ENCODE measurements at regions not wholly inside any gene's neighbourhood (a gene's known extent, or its start where the extent isn't known, plus 50 kb on each side); places are given as distances from the start of the nearest gene placed in this dataset.

DNA sequence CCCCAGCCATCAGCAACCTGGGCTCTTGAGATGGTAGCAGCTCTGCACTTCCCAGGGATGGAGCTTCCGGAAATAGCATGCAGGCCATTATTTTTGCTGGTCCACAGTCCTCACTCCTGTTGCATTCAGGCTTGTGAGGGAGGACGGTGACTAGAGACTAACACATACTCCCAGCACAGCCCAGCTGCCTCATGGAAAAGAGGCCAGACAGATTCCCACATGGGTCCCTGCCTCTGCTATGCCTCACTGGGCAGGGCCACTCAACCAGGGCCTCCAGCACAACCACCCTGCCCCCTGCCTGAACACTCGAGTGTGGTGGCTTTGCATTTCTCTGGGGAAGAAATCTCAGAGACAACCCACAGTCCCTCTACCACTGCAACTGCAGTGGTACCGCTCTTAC, 1195.1 kb downstream of the PCDH18 start:
- H3K4me3 ChIP-seq, result no peak overlapping the region
- FAIRE-seq (no peak), DNase-seq (ENCODE audit: low read depth in 1 of 2, low spot score in 1 of 2) (no peak), ATAC-seq (no peak)
- no peak overlapping the region for H3K4me2 ChIP-seq
- POLR2A ChIA-PET, result no interaction called here
- 71% methylated on average over 1 of the region's 4 CpGs for WGBS (ENCODE audit: missing lambda C conversion rate)
- H3K9me3 ChIP-seq, result no peaks in the 10 kb centered on the region
- no peak overlapping the region for H3K27ac ChIP-seq
- CTCF ChIA-PET, result no interaction called here
- no peaks in the 10 kb centered on the region for H3K4me1 ChIP-seq
- TF ChIP-seq EHMT2 (IDR thresholded peaks at IDR 0.05; ENCODE audit: low read depth), result no peak
- no peak for TF ChIP-seq NFE2L2 (conservative IDR thresholded peaks at IDR 0.05; ENCODE audit: low read length)
- no peak for TF ChIP-seq FOXS1 (CRISPR knock-in tag; IDR thresholded peaks at IDR 0.05)
- no peak for TF ChIP-seq ESRRA (IDR thresholded peaks at IDR 0.05; ENCODE audit: borderline replicate concordance, low read length)
- no peak for TF ChIP-seq ATOH8 (CRISPR knock-in tag; IDR thresholded peaks at IDR 0.05; ENCODE audit: low read depth)
- TF ChIP-seq CBX8 (IDR thresholded peaks at IDR 0.05), result no peak
- TF ChIP-seq SMC3 (IDR thresholded peaks at IDR 0.05), result no peak
- TF ChIP-seq, protein P1, sequence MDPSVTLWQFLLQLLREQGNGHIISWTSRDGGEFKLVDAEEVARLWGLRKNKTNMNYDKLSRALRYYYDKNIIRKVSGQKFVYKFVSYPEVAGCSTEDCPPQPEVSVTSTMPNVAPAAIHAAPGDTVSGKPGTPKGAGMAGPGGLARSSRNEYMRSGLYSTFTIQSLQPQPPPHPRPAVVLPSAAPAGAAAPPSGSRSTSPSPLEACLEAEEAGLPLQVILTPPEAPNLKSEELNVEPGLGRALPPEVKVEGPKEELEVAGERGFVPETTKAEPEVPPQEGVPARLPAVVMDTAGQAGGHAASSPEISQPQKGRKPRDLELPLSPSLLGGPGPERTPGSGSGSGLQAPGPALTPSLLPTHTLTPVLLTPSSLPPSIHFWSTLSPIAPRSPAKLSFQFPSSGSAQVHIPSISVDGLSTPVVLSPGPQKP (IDR thresholded peaks at IDR 0.05; ENCODE audit: low read depth, low read length), result no peak
- TF ChIP-seq CHD4 (IDR thresholded peaks at IDR 0.05; ENCODE audit: borderline replicate concordance), result no peak
- no peak for TF ChIP-seq GATA3 (IDR thresholded peaks at IDR 0.05; ENCODE audit: borderline replicate concordance)
- TF ChIP-seq TP53 (CRISPR knock-in tag; IDR thresholded peaks at IDR 0.05), result no peak
- TF ChIP-seq MAX (IDR thresholded peaks at IDR 0.05), result no peak
- no peak for TF ChIP-seq EHF (CRISPR knock-in tag; IDR thresholded peaks at IDR 0.05)
- TF ChIP-seq BHLHE40 (IDR thresholded peaks at IDR 0.05; ENCODE audit: low read depth, low read length), result no peak
- no peak for TF ChIP-seq E2F6 (IDR thresholded peaks at IDR 0.05; ENCODE audit: borderline replicate concordance, low read depth)
- no peak for TF ChIP-seq HDAC2 (IDR thresholded peaks at IDR 0.05)
- no peak for TF ChIP-seq RNF2 (IDR thresholded peaks at IDR 0.05; ENCODE audit: borderline replicate concordance, low read depth)

DNA sequence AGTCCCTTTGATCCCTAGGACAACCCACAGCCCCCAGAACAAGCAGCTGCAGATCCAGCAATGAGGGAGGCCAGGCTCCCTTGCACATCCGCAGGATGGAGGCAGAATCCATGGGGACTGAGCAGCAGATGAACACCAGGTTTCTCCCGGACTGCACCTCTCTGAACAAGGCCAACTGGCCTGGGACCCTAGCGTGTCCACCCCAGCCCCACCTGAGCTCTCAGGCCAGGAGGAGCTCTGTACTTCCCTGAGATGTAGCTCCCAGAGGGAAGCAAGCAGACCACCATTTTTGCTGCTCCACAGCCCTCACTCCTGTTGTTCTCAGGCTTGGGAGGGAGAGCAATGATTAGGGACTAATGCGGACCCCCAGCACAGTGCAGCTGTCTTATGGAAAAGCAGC, 1195.8 kb downstream of the PCDH18 start:
- H3K9me3 ChIP-seq, result no peaks in the 10 kb centered on the region
- ChIA-PET POLR2A (no interaction called here), CTCF (no interaction called here)
- no peak overlapping the region for H3K4me2 ChIP-seq
- DNase-seq (ENCODE audit: low read depth in 1 of 2, low spot score in 1 of 2) (no peak), ATAC-seq (no peak), FAIRE-seq (no peak)
- WGBS (ENCODE audit: missing lambda C conversion rate), result 58% methylated on average over 4 of the region's 4 CpGs
- H3K27ac ChIP-seq, result no peak overlapping the region
- H3K4me1 ChIP-seq, result no peaks in the 10 kb centered on the region
- TF ChIP-seq ZC3H11A (IDR thresholded peaks at IDR 0.05) (no peak), EHMT2 (IDR thresholded peaks at IDR 0.05; ENCODE audit: low read depth) (no peak), CHD2 (IDR thresholded peaks at IDR 0.05; ENCODE audit: low read length, partially characterized antibody) (no peak), ZSCAN20 (CRISPR knock-in tag; IDR thresholded peaks at IDR 0.05) (no peak), CBX8 (IDR thresholded peaks at IDR 0.05) (no peak), CEBPB (IDR thresholded peaks at IDR 0.05) (no peak), BCL3 (IDR thresholded peaks at IDR 0.05) (no peak), REST (IDR thresholded peaks at IDR 0.05) (no peak), BHLHE40 (IDR thresholded peaks at IDR 0.05; ENCODE audit: low read depth, low read length) (no peak)
- no peak overlapping the region for H3K4me3 ChIP-seq

Measured in A549 (cell line).